ENCODE measurements at regions not wholly inside any gene's neighbourhood (a gene's known extent, or its start where the extent isn't known, plus 50 kb on each side); places are given as distances from the start of the nearest gene placed in this dataset.

DNA sequence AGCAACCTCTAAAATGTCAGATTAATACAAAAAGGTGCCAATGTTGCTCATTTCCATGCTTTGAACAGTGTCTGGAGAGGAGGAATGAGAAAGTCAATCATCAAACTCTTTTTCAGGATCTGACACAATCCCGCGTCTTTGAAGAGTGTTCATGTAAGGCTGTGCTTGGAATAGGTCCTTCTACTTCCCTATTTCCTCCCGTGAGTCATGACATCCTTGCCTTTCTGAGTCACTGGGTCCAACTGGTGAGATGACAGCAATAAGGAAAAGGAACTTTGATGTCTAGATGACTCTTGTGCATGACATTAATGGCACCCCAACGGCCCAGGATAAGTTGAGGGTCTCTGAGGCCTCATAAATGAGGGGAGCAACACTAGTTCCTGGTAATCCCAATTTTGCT, 109.0 kb upstream of the CELF4 start:
- ATAC-seq: no peak
- ChIA-PET SMC1A (ENCODE audit: uncharacterized antibody, unreplicated experiment) (no interaction called here), POLR2A (no interaction called here), CTCF (interaction anchor here (0.6 kb wide), 1 partner anchor 883 kb away, joined by 3 read pairs; no protein-coding TSS in a partner anchor), RAD21 (ENCODE audit: unreplicated experiment) (no interaction called here)
- in situ Hi-C loops (cut with MboI): no loop called here
- Histone ChIP-seq H3K27me3 (replicated peaks in 1 of 2; ENCODE audit: control insufficient read depth in 2 of 2, insufficient read depth in 2 of 2, low read length in 1 of 2) (no peaks in the 10 kb centered on the region), H3K4me3 (no peak overlapping the region), H3K79me2 (ENCODE audit: control insufficient read depth, insufficient read depth, low read length) (no peaks in the 10 kb centered on the region), H3K27ac (ENCODE audit: control insufficient read depth, insufficient read depth) (no peak overlapping the region), H4K20me1 (ENCODE audit: control insufficient read depth, insufficient read depth) (no peaks in the 10 kb centered on the region), H3K4me1 (ENCODE audit: control insufficient read depth, insufficient read depth, low read length) (no peaks in the 10 kb centered on the region), H3K36me3 (ENCODE audit: control insufficient read depth in 2 of 2, insufficient read depth in 2 of 2, low read length in 1 of 2) (no peaks in the 10 kb centered on the region), H3K4me2 (ENCODE audit: control insufficient read depth, insufficient read depth) (no peak overlapping the region), H3K9me3 (replicated peaks; ENCODE audit: control insufficient read depth, insufficient read depth, low read length) (no peaks in the 10 kb centered on the region), H3K9ac (ENCODE audit: control insufficient read depth, insufficient read depth, low read length) (no peak overlapping the region), H2AFZ (ENCODE audit: control insufficient read depth, low read depth, low read length) (no peak overlapping the region)
- WGBS (ENCODE audit: insufficient coverage, insufficient replicate concordance, low lambda C conversion rate, missing lambda C conversion rate): 49% methylated on average over 4 of the region's 4 CpGs
- no peak for FAIRE-seq
- intact Hi-C loops (cut with micrococcal nuclease; ENCODE audit: unreplicated experiment): no loop called here
- no peak for TF ChIP-seq NFYA (IDR thresholded peaks at IDR 0.05; ENCODE audit: borderline replicate concordance, low read depth, low read length)
- TF ChIP-seq POLR2A (IDR thresholded peaks at IDR 0.05; ENCODE audit: low read depth, low read length): no peak
- TF ChIP-seq, protein P1, sequence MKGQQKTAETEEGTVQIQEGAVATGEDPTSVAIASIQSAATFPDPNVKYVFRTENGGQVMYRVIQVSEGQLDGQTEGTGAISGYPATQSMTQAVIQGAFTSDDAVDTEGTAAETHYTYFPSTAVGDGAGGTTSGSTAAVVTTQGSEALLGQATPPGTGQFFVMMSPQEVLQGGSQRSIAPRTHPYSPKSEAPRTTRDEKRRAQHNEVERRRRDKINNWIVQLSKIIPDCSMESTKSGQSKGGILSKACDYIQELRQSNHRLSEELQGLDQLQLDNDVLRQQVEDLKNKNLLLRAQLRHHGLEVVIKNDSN (IDR thresholded peaks at IDR 0.05; ENCODE audit: borderline replicate concordance, extremely low read length, insufficient read depth, low read depth, low read length): no peak
- no peak for TF ChIP-seq SMARCA5 (IDR thresholded peaks at IDR 0.05)
- no peak for TF ChIP-seq STAT1 (conservative IDR thresholded peaks at IDR 0.05)
- TF ChIP-seq, protein P2, sequence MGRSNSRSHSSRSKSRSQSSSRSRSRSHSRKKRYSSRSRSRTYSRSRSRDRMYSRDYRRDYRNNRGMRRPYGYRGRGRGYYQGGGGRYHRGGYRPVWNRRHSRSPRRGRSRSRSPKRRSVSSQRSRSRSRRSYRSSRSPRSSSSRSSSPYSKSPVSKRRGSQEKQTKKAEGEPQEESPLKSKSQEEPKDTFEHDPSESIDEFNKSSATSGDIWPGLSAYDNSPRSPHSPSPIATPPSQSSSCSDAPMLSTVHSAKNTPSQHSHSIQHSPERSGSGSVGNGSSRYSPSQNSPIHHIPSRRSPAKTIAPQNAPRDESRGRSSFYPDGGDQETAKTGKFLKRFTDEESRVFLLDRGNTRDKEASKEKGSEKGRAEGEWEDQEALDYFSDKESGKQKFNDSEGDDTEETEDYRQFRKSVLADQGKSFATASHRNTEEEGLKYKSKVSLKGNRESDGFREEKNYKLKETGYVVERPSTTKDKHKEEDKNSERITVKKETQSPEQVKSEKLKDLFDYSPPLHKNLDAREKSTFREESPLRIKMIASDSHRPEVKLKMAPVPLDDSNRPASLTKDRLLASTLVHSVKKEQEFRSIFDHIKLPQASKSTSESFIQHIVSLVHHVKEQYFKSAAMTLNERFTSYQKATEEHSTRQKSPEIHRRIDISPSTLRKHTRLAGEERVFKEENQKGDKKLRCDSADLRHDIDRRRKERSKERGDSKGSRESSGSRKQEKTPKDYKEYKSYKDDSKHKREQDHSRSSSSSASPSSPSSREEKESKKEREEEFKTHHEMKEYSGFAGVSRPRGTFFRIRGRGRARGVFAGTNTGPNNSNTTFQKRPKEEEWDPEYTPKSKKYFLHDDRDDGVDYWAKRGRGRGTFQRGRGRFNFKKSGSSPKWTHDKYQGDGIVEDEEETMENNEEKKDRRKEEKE (IDR thresholded peaks at IDR 0.05): no peak
- no peak for TF ChIP-seq EP300 (IDR thresholded peaks at IDR 0.05; ENCODE audit: borderline replicate concordance in 1 of 2, control insufficient read depth in 1 of 2, low read depth in 2 of 2, low read length in 2 of 2)
- no peak for TF ChIP-seq CREB1 (IDR thresholded peaks at IDR 0.05; ENCODE audit: low read depth)
- no peak for TF ChIP-seq HDGF (IDR thresholded peaks at IDR 0.05)
- no peak for TF ChIP-seq RB1 (IDR thresholded peaks at IDR 0.05; ENCODE audit: borderline replicate concordance)
- TF ChIP-seq ZNF217 (IDR thresholded peaks at IDR 0.05): no peak
- no peak for TF ChIP-seq SIN3A (IDR thresholded peaks at IDR 0.05; ENCODE audit: low read depth, low read length)
- no peak for TF ChIP-seq HDAC2 (IDR thresholded peaks at IDR 0.05)
- no peak for TF ChIP-seq EGR1 (IDR thresholded peaks at IDR 0.05; ENCODE audit: borderline replicate concordance in 1 of 2, low read depth in 2 of 2, low read length in 2 of 2)
- TF ChIP-seq ZBED1 (IDR thresholded peaks at IDR 0.05; ENCODE audit: borderline replicate concordance): no peak
- no peak for TF ChIP-seq PML (IDR thresholded peaks at IDR 0.05; ENCODE audit: low read length)
- TF ChIP-seq E4F1 (IDR thresholded peaks at IDR 0.05; ENCODE audit: borderline replicate concordance, partially characterized antibody): no peak
- no peak for DNase-seq (ENCODE audit: low read depth, low spot score)
- BruUV-seq (replicated peaks): no TSS peak

Data from GM12878 (cell line).